SU-DHL-6 (cell line): ENCODE measurements at regions not wholly inside any gene's neighbourhood (a gene's known extent, or its start where the extent isn't known, plus 50 kb on each side); places are given as distances from the start of the nearest gene placed in this dataset.

Source experiments
- H2AFZ ChIP-seq: fragments of 200-600 bp; sonication (generic); 2 replicates; pipeline ENCODE4 v1.6.1; 2014; ENCODE audit warnings: low read depth, mild to moderate bottlenecking, moderate library complexity, mixed read lengths, antibody characterized with exemption, low read length; ENCODE audit not compliant: severe bottlenecking
- H3F3A ChIP-seq: fragments of 200-600 bp; shearing (Covaris generic); 2 replicates; pipeline ENCODE4 v1.6.0; 2016; ENCODE audit warnings: antibody characterized with exemption, mild to moderate bottlenecking; ENCODE audit not compliant: insufficient read depth
- H3K27ac ChIP-seq: fragments of 200-600 bp; sonication (generic); 2 replicates; pipeline ENCODE4 v1.5.1; 2016; ENCODE audit warnings: low read depth, mild to moderate bottlenecking, low read length, moderate library complexity, mixed read lengths
- H3K27me3 ChIP-seq: fragments of 200-600 bp; sonication (generic), shearing (Covaris generic); 2 replicates; pipeline ENCODE4 v1.6.0; 2014; ENCODE audit warnings: mild to moderate bottlenecking, low read length
- H3K36me3 ChIP-seq: fragments of 200-600 bp; sonication (generic); 2 replicates; pipeline ENCODE4 v1.6.1; 2014; ENCODE audit warnings: mild to moderate bottlenecking, low read length, mixed read lengths
- H3K4me2 ChIP-seq: fragments of 300-600, 200-600 bp; shearing (Covaris generic), sonication (generic); 2 replicates; pipeline ENCODE4 v1.6.0; 2014; ENCODE audit warnings: low read length, low read depth, mild to moderate bottlenecking; ENCODE audit not compliant: poor library complexity, severe bottlenecking
- H3K4me3 ChIP-seq: fragments of 200-600 bp; sonication (generic); 2 replicates; pipeline ENCODE4 v1.5.1; 2014; ENCODE audit warnings: antibody characterized with exemption, low read length, mild to moderate bottlenecking, mixed read lengths; ENCODE audit not compliant: insufficient read depth, poor library complexity, severe bottlenecking
- H3K79me2 ChIP-seq: fragments of 200-600 bp; sonication (generic); 2 replicates; pipeline ENCODE4 v1.6.1; 2014; ENCODE audit warnings: mild to moderate bottlenecking, low read length, moderate library complexity; ENCODE audit not compliant: insufficient read depth
- H3K9ac ChIP-seq: fragments of 200-600 bp; sonication (generic); 2 replicates; pipeline ENCODE4 v1.7.0; 2014; ENCODE audit warnings: mild to moderate bottlenecking, low read length
- H3K9me2 ChIP-seq: fragments of 200-600 bp; sonication (generic); replicated peaks from 2 replicates; pipeline ENCODE4 v1.6.1; 2014; ENCODE audit warnings: low read length; ENCODE audit not compliant: insufficient read depth
- H3K9me3 ChIP-seq: fragments of 200-600 bp; sonication (generic); 2 replicates; pipeline ENCODE4 v1.6.1; 2014; ENCODE audit warnings: low read length, mixed read lengths; ENCODE audit not compliant: insufficient read depth
- H4K20me1 ChIP-seq: fragments of 200-600 bp; sonication (generic); 2 replicates; pipeline ENCODE4 v1.6.1; 2014; ENCODE audit warnings: low read depth, mild to moderate bottlenecking, antibody characterized with exemption, low read length, moderate library complexity, mixed read lengths
- CTCF ChIP-seq: fragments of 200-600 bp; sonication (generic); IDR thresholded peaks from one replicate; pipeline ENCODE4 v1.5.1; 2017; ENCODE audit warnings: antibody characterized with exemption, mild to moderate bottlenecking, low read length, moderate library complexity; ENCODE audit not compliant: insufficient read depth, poor library complexity, severe bottlenecking
- EZH2phosphoT487 ChIP-seq: fragments of 200-600 bp; sonication (generic), shearing (Covaris generic); conservative IDR thresholded peaks from 2 replicates; pipeline ENCODE4 v1.6.1; 2018; ENCODE audit warnings: mild to moderate bottlenecking, antibody characterized with exemption, low read length, moderate library complexity, mixed read lengths

GRCh38 chr14:87196436-87196835 is 796.5 kb downstream of the GALC start:
- no peak overlapping the region for H3K27ac ChIP-seq

GRCh38 chr14:87187786-87188185 is 805.2 kb downstream of the GALC start:
- no peak overlapping the region for H2AFZ ChIP-seq
- H3K4me3 ChIP-seq = no peak overlapping the region
- no peaks in the 10 kb centered on the region for H3K79me2 ChIP-seq
- no peak overlapping the region for H3K9ac ChIP-seq
- H3K27me3 ChIP-seq = no peaks in the 10 kb centered on the region
- no peaks in the 10 kb centered on the region for H3K9me2 ChIP-seq
- H3K9me3 ChIP-seq = no peaks in the 10 kb centered on the region
- H3K4me2 ChIP-seq = no peak overlapping the region
- H3K36me3 ChIP-seq = no peaks in the 10 kb centered on the region
- TF ChIP-seq EZH2phosphoT487 (no peak), CTCF (no peak)
- H3F3A ChIP-seq = no peaks in the 10 kb centered on the region
- no peak overlapping the region for H3K27ac ChIP-seq
- H4K20me1 ChIP-seq = no peaks in the 10 kb centered on the region

More at GRCh38 chr14:87196436-87196835, 796.5 kb downstream of the GALC start:
- no peaks in the 10 kb centered on the region for H4K20me1 ChIP-seq
- H3K36me3 ChIP-seq = no peaks in the 10 kb centered on the region
- no peaks in the 10 kb centered on the region for H3K9me2 ChIP-seq
- no peak overlapping the region for H3K4me3 ChIP-seq
- no peak for TF ChIP-seq CTCF
- no peaks in the 10 kb centered on the region for H3F3A ChIP-seq
- H3K27me3 ChIP-seq = no peaks in the 10 kb centered on the region
- H3K79me2 ChIP-seq = no peaks in the 10 kb centered on the region
- H3K9ac ChIP-seq = no peak overlapping the region
- no peaks in the 10 kb centered on the region for H3K9me3 ChIP-seq
- no peak overlapping the region for H3K4me2 ChIP-seq
- no peak overlapping the region for H2AFZ ChIP-seq

- no peak for TF ChIP-seq CTCF
- TF ChIP-seq EZH2phosphoT487 = no peak
- Histone ChIP-seq H3K4me2 (no peak overlapping the region), H3K27me3 (no peaks in the 10 kb centered on the region), H2AFZ (no peak overlapping the region), H3K4me3 (no peak overlapping the region), H3K79me2 (no peaks in the 10 kb centered on the region), H3K9me3 (no peaks in the 10 kb centered on the region), H3K27ac (no peak overlapping the region), H3K9me2 (no peaks in the 10 kb centered on the region), H4K20me1 (no peaks in the 10 kb centered on the region), H3K36me3 (no peaks in the 10 kb centered on the region), H3K9ac (no peak overlapping the region), H3F3A (no peaks in the 10 kb centered on the region)
These were observed 806.2 kb downstream of the GALC start for GRCh38 chr14:87186737-87187136.
